SHP77 treated with DMSO at 0.1 percent for 48 hours (cell line): ENCODE measurements at regions not wholly inside any gene's neighbourhood (a gene's known extent, or its start where the extent isn't known, plus 50 kb on each side); places are given as distances from the start of the nearest gene placed in this dataset.

Source experiments
- DNase-seq: peaks from one replicate; lab custom pipeline; 2025; lab: John Stamatoyannopoulos, UW

DNA sequence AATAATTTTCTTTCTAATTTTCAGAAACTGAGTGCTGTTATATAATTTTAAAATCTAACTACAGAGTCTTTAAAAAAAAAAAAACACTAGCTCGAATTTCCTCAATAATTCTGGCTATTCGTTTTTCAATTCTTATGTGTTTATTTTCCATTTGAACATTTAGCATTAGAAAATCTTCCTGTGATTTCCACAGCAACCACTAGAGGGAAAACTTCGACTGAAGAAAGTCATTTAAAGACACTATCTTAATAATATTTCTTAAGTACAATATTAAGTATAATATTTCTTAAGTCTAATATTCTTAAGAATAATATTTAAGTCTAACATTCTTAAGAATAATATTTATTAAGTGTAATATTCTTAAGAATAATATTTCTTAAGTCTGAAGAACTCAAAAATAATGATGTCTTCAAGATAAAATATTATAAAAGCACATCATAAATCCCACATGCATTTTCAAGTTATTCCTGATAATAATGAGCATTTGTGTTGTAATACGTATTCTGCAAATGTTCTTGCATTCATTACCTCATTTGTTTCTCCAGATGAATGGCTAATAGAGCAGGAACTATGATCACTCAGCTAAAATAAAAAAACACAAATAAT lies 118.4 kb upstream of the WDR17 start:
- DNase-seq = no peak

DNA sequence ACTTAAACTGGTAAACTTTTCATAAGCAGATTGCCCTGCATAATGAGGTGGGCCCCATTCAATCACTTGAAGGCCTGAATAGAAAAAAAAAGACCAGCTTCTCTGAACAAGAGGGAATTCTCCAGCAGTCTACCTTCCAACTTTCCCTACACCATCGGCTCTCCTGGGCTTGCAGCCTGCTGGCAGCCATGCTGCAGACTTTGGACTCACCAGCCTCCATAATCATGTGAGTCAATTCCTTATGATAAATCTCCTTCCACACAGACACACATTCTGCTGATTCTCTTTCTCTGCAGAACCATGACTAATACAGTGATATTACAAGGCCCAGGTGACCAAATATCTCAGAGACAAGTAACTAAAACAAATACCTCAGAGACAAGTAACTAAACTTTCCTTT lies 113.8 kb upstream of the WDR17 start:
- DNase-seq = no peak

DNA sequence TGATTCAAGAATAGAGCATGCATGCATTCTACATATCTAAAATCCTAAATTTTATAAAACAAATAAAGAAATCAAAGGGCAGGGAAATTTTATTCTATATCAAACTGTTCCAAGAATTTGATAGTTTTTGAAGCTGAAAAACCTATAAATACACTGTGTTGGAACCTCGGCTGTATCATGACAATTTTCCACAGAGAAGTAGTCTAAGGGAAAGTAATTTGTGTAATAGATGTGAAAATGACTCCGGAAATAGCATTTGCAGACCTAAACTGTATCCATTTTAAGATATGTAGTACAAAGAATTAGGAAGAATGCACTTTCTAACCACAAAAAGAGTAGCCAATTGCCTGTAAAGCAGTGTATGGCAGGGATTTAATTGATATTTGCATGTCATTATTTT lies 112.5 kb upstream of the WDR17 start:
- DNase-seq = no peak

DNA sequence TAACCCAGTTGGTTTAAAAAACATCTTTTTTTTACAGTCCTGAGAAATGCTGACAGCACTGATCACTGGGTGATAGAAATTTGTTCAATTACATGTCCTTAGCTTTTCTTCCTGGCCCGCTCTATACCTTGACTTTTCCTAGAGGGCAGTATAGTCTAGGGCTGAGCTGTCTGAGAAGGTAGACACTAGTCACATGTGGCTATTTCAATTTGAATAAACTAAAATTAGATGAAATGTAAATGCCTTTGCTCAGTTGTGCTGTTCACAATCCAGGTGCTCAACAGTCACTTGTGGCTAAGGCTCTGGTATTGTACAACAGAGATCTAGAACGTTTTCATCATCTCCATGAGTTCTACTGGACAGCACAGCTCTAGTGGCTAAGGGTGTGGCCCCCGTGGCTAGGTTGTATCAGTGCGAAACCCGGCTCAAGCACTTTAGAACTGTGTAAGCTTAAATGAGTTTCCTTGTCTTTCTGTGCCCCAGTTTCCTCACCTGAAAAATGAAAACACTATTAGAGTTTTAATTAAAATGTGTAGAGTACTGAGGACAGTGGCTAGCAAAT lies 111.6 kb upstream of the WDR17 start:
- no peak for DNase-seq

DNA sequence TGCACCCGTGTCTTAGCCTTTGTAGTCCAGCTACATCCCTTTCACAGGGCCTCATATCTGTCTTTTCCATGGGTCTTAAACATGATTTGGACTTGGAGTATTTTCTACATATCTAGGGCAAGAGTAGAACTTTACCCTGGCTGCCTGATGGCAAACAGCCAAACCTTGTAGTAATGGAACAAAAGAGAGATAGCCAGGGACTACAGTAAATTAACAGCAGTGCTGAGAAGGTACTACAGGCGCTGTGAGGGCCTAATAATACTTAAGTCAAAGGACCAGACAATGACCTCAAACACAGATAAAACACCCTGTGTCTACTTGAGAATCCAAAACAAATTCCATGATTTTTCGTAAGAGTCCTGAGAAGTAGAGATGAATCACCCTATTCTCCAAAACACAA lies 111.0 kb upstream of the WDR17 start:
- DNase-seq = no peak

DNA sequence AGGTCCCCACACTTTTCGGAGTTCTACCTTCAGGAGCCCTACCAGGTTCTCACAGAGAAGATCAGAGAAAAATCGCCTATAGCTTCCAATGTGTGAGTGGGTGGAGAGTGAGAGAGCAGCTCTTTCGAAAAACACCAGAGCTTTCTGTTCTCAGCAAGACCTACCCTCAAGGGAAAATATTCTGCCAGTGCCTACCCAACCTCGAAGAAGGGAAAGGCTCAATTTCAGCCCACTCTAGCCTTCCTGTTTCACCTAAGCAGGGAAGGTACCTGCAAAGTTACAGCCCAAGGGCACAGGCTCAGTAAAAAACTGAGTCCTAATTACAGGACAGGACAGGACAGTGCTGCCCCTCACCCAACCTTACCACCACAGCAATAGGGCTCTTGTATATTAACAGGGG lies 104.0 kb upstream of the WDR17 start:
- DNase-seq = no peak

DNA sequence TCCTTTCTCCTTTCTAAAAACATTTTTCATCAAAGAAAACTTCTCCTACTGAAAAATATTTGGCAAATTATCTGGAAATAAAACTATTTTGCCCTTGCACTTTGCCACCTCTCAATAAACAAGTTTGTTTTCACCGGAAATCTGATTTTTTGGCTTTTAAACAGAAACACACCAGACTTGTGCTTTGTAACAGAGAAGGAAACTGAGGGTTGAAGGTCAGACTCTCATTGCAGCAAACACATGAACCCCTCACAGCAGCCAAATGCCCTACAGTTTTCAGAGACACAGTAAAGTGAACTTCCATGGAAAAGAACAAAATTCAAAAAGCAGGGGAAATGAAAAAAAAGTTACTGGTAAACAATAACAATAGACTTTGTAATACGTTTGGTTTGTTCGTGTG lies 95.6 kb upstream of the WDR17 start:
- no peak for DNase-seq

DNA sequence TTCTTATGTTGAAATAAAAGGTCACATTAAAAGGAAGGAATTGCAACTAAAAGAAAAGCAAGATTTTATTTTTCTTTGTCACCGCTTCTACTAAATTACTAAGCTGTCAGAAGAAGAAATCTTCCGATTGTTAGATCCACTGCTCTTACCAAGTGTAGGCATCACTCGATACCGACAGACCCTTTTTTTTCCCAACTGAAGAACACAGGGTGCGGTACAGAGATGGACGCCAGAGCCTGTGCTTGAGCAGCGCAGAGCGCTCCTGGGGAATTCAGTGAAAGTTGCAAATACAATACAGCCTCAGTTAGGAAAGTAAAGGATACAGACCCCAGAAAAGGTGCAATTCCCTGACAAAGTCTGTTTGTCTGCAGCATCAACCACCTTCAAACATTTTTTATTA lies 94.9 kb upstream of the WDR17 start:
- no peak for DNase-seq

DNA sequence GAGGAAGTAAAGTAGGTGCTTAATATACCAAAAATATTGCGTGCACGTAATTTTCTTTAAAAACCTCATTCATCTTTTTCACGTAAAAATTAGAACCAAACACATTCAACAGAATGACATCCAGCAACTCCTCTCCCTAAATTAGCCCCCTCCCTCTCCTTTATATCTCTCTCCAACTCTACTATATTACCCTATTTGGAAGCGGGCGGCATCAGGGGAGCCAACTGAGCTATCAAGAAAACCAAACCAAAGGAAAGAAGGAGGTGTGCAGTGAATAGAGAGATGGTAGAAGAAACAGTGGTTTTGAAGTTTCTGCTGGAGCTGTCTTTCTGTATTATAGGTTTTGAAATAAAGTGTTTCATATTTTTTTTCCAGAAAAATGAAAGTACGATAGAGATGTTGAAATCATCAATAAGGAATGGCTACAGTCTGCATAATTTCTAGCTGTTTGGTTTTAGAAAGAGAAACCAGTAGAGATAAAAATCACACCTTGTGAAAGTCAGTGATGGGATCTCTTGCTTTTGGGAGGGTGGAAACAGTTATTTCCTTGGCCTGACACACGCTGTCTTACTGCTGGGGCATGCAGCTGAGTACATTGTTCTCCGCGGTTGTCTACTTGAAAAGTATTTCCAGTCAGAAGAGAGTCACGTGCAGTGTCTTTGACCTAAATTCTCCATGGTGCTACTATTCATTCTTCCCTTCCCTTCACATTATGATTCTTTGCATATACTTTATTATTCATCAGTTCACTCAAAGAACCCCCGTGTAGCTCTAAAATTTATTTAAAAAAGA lies 94.1 kb upstream of the WDR17 start:
- DNase-seq = no peak

DNA sequence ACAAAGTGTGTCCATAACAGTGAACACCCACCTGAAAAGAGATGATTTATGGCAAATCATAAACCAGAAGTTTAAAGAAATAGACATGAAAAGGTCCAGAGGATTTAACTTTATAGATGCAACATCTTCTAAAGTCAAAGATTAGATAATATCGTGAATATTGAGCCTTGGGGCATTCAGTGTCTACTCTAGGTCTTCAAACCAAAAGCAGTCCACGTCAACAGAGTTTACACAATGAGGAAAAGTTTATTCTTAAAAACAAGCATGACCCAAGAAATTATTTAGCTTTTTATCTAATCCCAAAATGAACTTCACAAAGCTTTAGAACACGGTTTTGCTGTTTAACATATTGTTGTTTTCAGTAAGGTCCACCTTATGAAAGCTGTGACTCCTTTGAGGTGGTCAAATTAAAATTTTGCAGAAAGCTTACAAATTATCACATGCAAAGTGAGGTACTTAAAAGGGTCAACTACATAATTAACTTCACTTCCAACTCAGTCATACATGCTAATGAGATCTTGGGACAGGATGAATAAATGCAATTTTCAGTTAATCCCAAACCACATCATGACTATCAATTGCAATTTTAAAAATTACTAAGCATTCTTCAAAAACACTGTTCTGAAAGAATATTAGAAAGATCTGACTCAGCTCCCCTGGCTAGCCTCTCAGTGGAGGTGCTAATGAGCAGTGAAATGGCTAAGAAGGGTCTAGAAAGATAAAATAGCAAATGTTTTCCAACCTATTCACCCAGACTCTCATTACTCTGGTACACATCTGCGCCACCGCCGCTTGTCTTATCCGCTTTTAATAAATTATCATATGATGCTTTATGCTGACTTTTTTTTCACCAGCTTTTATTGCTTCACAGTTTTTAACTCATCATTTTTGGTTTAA lies 92.4 kb upstream of the WDR17 start:
- DNase-seq = no peak

DNA sequence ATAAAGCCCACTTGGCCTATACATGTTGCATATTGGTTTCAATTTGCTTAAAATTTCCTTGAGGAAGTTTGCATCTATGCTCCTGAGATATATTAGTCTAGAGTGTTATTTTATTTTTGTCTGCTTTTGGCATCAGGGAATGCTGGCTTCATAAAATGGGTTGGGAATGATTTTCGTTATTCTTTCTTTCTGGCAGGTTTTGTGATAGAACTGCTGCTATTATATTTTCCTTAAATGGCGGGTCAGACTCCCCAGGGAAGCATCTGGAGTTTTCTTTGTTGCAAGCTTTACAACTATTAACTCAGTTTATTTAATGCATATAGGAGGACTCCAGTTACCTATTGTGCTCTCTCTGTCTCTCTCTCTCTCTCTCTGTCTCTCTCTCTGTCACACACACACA lies 82.0 kb upstream of the WDR17 start:
- DNase-seq = no peak

DNA sequence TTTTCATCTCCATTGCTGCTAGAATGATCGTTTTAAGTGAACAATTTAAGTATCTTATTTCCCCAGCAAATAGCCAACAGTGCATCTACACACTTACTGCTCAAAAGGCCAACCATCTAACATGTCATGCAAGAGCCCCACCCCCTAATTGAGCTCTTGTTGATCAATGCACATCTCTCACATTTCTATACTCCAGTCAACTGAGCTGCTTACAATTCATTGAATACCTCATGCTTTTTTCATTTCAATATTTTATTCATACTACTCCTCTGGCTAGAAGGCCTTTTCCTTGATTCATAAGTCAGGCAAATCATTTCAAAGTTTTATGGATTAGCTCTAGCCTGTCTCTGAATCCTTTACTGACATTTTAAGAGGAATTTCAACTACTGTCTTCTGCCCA lies 79.0 kb upstream of the WDR17 start:
- DNase-seq = no peak

DNA sequence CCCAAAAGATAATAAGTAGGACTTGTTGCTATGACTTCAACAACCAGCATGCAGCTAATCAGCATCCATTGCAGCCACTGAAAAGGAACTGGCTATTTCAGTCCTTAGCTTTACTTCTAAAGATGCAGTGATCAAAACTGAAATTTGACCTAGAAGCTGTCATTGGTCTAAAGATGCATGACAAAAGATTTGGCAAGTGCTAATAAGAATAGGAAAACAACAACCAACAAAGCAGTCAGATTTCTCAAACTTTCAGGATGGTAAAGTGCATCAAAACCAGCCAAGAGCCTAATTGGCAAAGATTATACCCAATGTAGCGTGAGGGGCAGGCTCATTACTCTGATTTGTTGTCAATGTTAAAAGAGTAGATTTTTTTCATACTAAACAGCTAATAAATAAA lies 77.1 kb upstream of the WDR17 start:
- no peak for DNase-seq

DNA sequence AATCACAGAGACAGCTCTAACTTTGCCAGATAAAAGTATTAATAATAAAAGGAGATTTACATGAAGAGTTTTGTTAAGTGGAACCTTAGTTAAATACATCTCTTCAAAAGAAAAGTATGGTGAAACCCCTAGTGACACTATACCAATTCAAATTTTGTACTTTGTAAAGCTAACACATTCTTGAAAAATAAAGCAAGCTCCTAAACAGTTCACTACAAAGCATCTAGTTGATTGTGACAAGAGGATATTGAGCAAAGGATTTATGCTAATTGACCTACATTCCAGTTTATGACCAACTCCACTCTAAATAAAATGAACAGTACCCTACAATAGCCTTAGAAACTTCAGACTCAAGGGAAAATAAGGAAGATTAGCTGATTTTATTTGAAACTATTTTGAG lies 69.4 kb upstream of the WDR17 start:
- no peak for DNase-seq

DNA sequence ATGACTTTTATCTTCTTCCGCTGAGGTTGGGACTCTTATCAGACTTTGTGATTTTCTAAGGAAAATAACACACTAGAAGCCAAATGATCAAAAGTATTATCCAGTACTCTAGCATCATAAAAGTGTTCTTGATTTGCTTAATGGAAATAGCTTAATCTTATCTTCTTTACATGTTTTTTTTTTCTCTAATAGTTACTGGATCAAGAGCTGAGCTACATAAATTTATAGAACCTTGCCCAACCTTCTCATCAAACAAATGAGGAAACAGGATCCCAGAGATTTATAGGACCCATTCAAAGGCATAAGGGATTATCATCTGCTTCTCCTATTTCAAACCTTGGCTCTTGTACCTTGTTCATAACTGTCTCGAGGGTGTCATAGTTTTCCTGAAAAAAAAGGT lies 68.3 kb upstream of the WDR17 start:
- no peak for DNase-seq

DNA sequence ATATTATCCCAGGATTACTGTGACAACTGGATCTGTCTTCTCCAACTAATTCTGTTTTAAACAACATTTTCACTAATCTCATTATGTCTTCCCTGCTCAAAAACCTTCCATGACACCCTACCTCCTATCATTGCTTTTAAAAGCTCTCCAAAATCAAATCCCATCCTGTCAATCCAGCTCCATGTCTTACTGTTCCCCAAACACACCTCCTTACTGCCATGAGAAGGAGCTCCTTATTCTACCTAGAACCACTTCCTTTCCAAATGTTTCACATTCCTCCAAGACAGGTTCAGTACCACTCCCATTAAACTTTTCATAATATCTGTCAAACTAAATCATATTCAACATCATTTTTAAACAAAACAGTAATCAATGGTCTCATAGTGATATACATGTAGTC lies 66.9 kb upstream of the WDR17 start:
- no peak for DNase-seq

DNA sequence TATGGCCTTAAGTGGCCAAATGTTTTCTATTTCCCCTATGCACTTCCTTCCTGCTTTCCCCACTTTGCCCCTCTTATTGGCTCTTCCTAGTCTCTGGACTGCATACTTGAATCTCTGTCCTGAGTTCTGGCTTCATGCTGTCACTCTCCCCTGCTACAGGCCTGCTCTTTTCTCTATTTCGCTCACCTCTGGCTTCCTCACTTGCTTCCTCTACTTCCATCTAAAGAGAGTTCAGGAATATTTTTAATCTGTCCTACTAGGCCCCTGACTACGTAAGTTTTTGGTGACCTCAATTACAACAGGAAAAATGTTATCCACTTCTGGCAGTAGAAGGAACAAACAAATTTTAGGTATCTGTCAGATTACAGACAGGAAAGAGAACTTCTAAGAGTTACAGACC lies 65.7 kb upstream of the WDR17 start:
- DNase-seq = no peak

DNA sequence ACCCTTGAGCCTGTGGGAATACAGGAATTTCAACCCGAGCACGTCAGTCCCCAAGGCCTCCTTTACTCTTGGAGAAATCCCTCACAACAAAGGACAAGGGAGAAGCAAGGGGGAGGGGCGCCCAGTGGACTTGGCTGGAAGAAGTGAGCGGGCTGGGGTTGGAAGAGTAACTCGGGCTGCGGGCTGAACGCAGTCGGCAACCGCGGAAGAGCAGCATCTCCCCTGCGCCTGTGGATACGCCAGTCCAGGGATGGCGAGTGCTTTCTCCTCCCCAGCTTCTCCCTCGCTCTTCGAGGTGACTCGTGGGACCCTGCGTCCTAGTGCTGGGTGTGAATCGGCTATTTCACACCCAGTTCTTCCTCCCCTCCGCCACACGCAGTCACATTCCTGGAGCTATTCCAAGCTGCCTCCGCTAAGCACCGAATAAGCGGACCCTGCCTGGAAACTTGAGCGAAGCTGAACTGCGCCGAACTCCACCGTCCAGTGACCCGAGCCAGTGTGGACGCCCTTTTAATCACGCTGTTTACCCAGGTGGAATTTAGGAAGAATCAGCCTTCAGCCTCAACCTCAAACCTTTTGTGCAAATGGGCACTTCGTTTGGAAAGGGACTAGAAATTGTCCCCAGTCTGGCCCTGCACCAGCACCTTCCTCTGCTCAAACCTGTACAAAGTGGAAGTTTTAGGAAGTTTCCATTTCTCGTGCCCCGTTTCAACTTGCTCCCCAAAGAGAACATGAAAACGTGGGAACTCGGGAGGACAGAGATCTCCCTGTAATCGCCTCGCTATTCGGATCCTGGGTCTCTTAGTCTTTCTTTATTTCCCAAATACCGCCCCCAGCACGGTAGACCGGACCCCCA lies 64.3 kb upstream of the WDR17 start:
- DNase-seq = no peak

DNA sequence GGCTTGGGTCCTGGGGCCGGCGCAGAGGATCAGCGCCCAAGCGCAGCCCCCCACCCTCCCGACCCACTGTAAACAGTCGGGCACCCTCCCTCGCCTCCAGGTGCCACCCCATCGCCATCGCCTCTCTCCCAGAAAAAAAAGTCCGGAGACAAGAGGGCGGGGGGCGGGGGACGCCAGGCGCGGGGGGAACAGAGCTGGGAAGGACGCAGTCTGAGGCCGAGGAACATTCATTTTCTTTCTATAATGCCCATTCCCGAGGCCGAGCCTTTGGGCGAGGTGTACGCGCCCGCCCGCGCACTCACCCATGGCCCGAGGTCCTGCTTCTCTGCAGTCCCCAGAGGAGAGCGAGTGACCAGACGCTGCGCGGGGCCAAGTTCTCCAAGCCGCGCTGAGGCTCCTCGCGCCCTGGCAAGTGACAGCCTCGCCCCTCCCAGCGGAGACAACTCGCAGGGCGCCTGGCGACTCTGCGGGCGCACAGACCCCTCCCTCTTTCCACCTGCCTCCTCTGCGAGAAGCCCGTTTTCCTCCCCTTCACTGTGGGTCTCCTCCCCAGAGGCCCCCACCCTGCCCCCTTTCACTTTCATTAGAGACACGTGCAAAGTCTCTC lies 63.5 kb upstream of the WDR17 start:
- peak; percentile 0 for DNase-seq

DNA sequence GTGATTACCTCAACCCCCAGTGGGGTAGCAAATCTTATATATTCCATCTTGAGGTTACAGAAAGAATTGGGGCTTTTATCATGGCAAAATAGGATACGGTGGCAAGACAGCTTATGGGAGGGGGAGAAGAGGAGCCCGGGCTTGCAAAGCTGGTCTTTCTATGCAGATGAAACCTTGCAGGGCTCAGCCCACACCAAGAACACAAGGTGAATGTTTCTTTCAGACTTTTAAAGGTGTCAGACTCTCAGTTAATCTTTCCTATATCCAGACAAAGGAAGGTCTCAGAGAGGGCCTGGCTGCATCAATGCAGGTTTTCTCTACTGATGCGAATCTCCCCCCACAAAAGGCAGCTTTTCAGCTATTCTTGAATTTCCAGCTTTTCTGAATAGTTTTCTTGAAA lies 59.9 kb upstream of the WDR17 start:
- DNase-seq = no peak

DNA sequence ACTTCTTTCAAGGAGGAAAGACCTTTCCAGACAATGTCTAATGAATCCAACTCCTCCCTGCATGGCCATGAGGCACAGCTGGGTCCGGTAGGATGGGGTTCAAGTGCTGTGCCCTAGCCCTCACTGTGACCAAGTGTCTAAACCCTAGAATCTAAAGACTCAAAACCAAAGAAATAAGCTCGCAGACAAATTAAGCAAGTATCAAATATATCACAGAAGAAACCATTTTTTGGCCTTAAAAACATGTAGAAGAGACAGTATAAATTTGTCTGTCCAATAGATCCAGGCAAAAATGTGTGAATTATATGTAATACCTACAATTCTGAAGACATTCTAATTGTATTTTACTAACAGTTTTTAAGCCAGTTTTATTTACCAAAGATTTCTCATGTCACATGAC lies 56.4 kb upstream of the WDR17 start:
- DNase-seq = no peak
